HUES64 (cell line): ENCODE measurements at regions not wholly inside any gene's neighbourhood (a gene's known extent, or its start where the extent isn't known, plus 50 kb on each side); places are given as distances from the start of the nearest gene placed in this dataset.

Experiments used
- H3K27ac ChIP-seq: 2 replicates; pipeline ENCODE4 v1.7.0; 2013; ENCODE audit warnings: low read depth, low read length, inconsistent platforms
- H3K27me3 ChIP-seq: 2 replicates; pipeline ENCODE4 v1.6.1; 2013; ENCODE audit warnings: mild to moderate bottlenecking, low read length; ENCODE audit not compliant: insufficient read depth
- H3K36me3 ChIP-seq: 2 replicates; pipeline ENCODE4 v1.6.1; 2013; ENCODE audit warnings: mild to moderate bottlenecking, low read length; ENCODE audit not compliant: insufficient read depth
- H3K4me1 ChIP-seq: 2 replicates; pipeline ENCODE4 v1.6.1; 2013; ENCODE audit warnings: mild to moderate bottlenecking, low read length, moderate library complexity; ENCODE audit not compliant: insufficient read depth
- H3K4me3 ChIP-seq: 2 replicates; pipeline ENCODE4 v1.5.1; 2013; ENCODE audit warnings: mild to moderate bottlenecking, low read length, moderate library complexity
- H3K9ac ChIP-seq: 2 replicates; pipeline ENCODE4 v1.6.1; 2013; ENCODE audit warnings: mild to moderate bottlenecking, low read depth, low read length
- H3K9me3 ChIP-seq: 2 replicates; pipeline ENCODE4 v1.6.1; 2013; ENCODE audit warnings: low read depth, low read length; ENCODE audit not compliant: insufficient read depth
- WGBS: fragments of 150-250, 120-280 bp; methylation state at CpG from one replicate; pipeline ENCODE4 v1.1.7; 2013; ENCODE audit warnings: missing lambda C conversion rate; 5-methylcytosine and 5-hydroxymethylcytosine counted together

- no peak overlapping the region for H3K4me3 ChIP-seq
- no peaks in the 10 kb centered on the region for H3K36me3 ChIP-seq
- no peaks in the 10 kb centered on the region for H3K4me1 ChIP-seq
- H3K9ac ChIP-seq, result no peak overlapping the region
- no peak overlapping the region for H3K27ac ChIP-seq
- no peaks in the 10 kb centered on the region for H3K27me3 ChIP-seq
- 88% methylated on average over 1 of the region's 1 CpG for WGBS
- no peaks in the 10 kb centered on the region for H3K9me3 ChIP-seq
Observed at GRCh38 chr4:15291122-15291521, 136.7 kb upstream of the C1QTNF7 start.

GRCh38 chr4:15293711-15294110, 134.1 kb upstream of the C1QTNF7 start:
- Histone ChIP-seq H3K4me1 (no peaks in the 10 kb centered on the region), H3K9me3 (no peaks in the 10 kb centered on the region), H3K4me3 (no peak overlapping the region), H3K36me3 (no peaks in the 10 kb centered on the region), H3K9ac (no peak overlapping the region), H3K27ac (no peak overlapping the region), H3K27me3 (no peaks in the 10 kb centered on the region)
- WGBS, result 82% methylated on average over 2 of the region's 2 CpGs

- H3K4me3 ChIP-seq, result no peak overlapping the region
- H3K9me3 ChIP-seq, result no peaks in the 10 kb centered on the region
- H3K27ac ChIP-seq, result no peak overlapping the region
- no peaks in the 10 kb centered on the region for H3K4me1 ChIP-seq
- no peak overlapping the region for H3K9ac ChIP-seq
- H3K27me3 ChIP-seq, result no peaks in the 10 kb centered on the region
- H3K36me3 ChIP-seq, result no peaks in the 10 kb centered on the region
- 94% methylated on average over 1 of the region's 1 CpG for WGBS
Observed at GRCh38 chr4:15294202-15294601, 133.6 kb upstream of the C1QTNF7 start.

- no peaks in the 10 kb centered on the region for H3K9me3 ChIP-seq
- WGBS, result 89% methylated on average over 4 of the region's 4 CpGs
- H3K4me3 ChIP-seq, result no peak overlapping the region
- no peak overlapping the region for H3K9ac ChIP-seq
- no peaks in the 10 kb centered on the region for H3K27me3 ChIP-seq
- no peaks in the 10 kb centered on the region for H3K36me3 ChIP-seq
- no peak overlapping the region for H3K27ac ChIP-seq
- H3K4me1 ChIP-seq, result no peaks in the 10 kb centered on the region
Observed at GRCh38 chr4:15294832-15295231, 133.0 kb upstream of the C1QTNF7 start.

GRCh38 chr4:15295421-15296162, 132.2 kb upstream of the C1QTNF7 start:
- Histone ChIP-seq H3K9me3 (no peaks in the 10 kb centered on the region), H3K36me3 (no peaks in the 10 kb centered on the region), H3K9ac (no peak overlapping the region), H3K27ac (no peak overlapping the region), H3K4me3 (no peak overlapping the region), H3K27me3 (no peaks in the 10 kb centered on the region), H3K4me1 (no peaks in the 10 kb centered on the region)
- 93% methylated on average over 8 of the region's 8 CpGs for WGBS

GRCh38 chr4:15297344-15297743, 130.5 kb upstream of the C1QTNF7 start:
- no peak overlapping the region for H3K4me3 ChIP-seq
- H3K4me1 ChIP-seq, result no peaks in the 10 kb centered on the region
- 98% methylated on average over 3 of the region's 3 CpGs for WGBS
- no peak overlapping the region for H3K27ac ChIP-seq
- H3K27me3 ChIP-seq, result no peaks in the 10 kb centered on the region
- no peak overlapping the region for H3K9ac ChIP-seq
- H3K36me3 ChIP-seq, result no peaks in the 10 kb centered on the region
- no peaks in the 10 kb centered on the region for H3K9me3 ChIP-seq

- Histone ChIP-seq H3K4me1 (no peaks in the 10 kb centered on the region), H3K27me3 (no peaks in the 10 kb centered on the region), H3K9me3 (no peaks in the 10 kb centered on the region), H3K9ac (no peak overlapping the region), H3K36me3 (no peaks in the 10 kb centered on the region), H3K27ac (no peak overlapping the region), H3K4me3 (no peak overlapping the region)
- 86% methylated on average over 1 of the region's 2 CpGs for WGBS
Observed at GRCh38 chr4:15299627-15300026, 128.2 kb upstream of the C1QTNF7 start.

- no peak overlapping the region for H3K4me3 ChIP-seq
- no peaks in the 10 kb centered on the region for H3K36me3 ChIP-seq
- H3K4me1 ChIP-seq, result no peaks in the 10 kb centered on the region
- H3K27me3 ChIP-seq, result no peaks in the 10 kb centered on the region
- H3K9me3 ChIP-seq, result no peaks in the 10 kb centered on the region
- 83% methylated on average over 2 of the region's 2 CpGs for WGBS
- no peak overlapping the region for H3K27ac ChIP-seq
- H3K9ac ChIP-seq, result no peak overlapping the region
Observed at GRCh38 chr4:15303052-15303641, 124.7 kb upstream of the C1QTNF7 start.

GRCh38 chr4:15314974-15315373, 112.9 kb upstream of the C1QTNF7 start:
- Histone ChIP-seq H3K36me3 (no peaks in the 10 kb centered on the region), H3K27ac (no peak overlapping the region), H3K9me3 (peaks cover 3% of the 10 kb centered on the region; the same call in 1 of the 2 replicates), H3K27me3 (no peaks in the 10 kb centered on the region), H3K4me3 (no peak overlapping the region), H3K4me1 (0 out of 2 replicates have a peak, but pooled peaks cover 1% of the 10 kb centered on the region), H3K9ac (no peak overlapping the region)
- WGBS, result 91% methylated on average over 3 of the region's 3 CpGs

- no peak overlapping the region for H3K4me3 ChIP-seq
- no peaks in the 10 kb centered on the region for H3K27me3 ChIP-seq
- H3K9me3 ChIP-seq, result no peaks in the 10 kb centered on the region
- 84% methylated on average over 3 of the region's 3 CpGs for WGBS
- H3K36me3 ChIP-seq, result no peaks in the 10 kb centered on the region
- H3K9ac ChIP-seq, result no peak overlapping the region
- H3K4me1 ChIP-seq, result 0 out of 2 replicates have a peak, but pooled peaks cover 3% of the 10 kb centered on the region
- H3K27ac ChIP-seq, result no peak overlapping the region
Observed at GRCh38 chr4:15317246-15317645, 110.6 kb upstream of the C1QTNF7 start.

- no peaks in the 10 kb centered on the region for H3K36me3 ChIP-seq
- H3K27ac ChIP-seq, result no peak overlapping the region
- no peak overlapping the region for H3K9ac ChIP-seq
- no peaks in the 10 kb centered on the region for H3K9me3 ChIP-seq
- H3K4me1 ChIP-seq, result 0 out of 2 replicates have a peak, but pooled peaks cover 3% of the 10 kb centered on the region
- WGBS, result 79% methylated on average over 1 of the region's 4 CpGs
- H3K4me3 ChIP-seq, result no peak overlapping the region
- H3K27me3 ChIP-seq, result no peaks in the 10 kb centered on the region
Observed at GRCh38 chr4:15318621-15319348, 109.0 kb upstream of the C1QTNF7 start.
